ENCODE measurements at regions not wholly inside any gene's neighbourhood (a gene's known extent, or its start where the extent isn't known, plus 50 kb on each side); places are given as distances from the start of the nearest gene placed in this dataset.

DNA sequence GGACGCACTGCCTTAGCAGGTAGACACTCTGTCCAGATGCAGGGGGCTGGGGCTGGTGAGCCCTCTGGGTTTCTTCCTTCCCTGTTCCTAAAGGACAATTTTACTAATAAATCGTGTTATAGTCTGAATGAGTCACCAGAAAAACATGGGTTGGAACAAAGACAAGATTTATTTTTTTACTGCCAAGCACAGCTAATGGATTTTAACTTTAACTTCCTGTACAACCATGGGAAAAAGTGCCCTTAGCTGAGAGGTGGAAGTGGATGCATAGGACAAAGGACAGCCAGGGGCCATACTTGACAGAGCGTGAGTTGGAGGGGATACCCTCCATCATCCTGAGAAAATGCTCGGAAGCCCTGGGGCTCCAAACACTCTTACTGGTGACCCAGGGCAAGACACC is 300.7 kb downstream of the MSX2 start:
- TF ChIP-seq, protein P1, sequence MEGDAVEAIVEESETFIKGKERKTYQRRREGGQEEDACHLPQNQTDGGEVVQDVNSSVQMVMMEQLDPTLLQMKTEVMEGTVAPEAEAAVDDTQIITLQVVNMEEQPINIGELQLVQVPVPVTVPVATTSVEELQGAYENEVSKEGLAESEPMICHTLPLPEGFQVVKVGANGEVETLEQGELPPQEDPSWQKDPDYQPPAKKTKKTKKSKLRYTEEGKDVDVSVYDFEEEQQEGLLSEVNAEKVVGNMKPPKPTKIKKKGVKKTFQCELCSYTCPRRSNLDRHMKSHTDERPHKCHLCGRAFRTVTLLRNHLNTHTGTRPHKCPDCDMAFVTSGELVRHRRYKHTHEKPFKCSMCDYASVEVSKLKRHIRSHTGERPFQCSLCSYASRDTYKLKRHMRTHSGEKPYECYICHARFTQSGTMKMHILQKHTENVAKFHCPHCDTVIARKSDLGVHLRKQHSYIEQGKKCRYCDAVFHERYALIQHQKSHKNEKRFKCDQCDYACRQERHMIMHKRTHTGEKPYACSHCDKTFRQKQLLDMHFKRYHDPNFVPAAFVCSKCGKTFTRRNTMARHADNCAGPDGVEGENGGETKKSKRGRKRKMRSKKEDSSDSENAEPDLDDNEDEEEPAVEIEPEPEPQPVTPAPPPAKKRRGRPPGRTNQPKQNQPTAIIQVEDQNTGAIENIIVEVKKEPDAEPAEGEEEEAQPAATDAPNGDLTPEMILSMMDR (IDR thresholded peaks at IDR 0.05; ENCODE audit: low read depth, low read length, poor library complexity, severe bottlenecking) = no peak
- TF ChIP-seq EZH2phosphoT487 (IDR thresholded peaks at IDR 0.05; ENCODE audit: borderline replicate concordance, low read length) = no peak

All from DOHH2 (cell line).